ENCODE measurements at regions not wholly inside any gene's neighbourhood (a gene's known extent, or its start where the extent isn't known, plus 50 kb on each side); places are given as distances from the start of the nearest gene placed in this dataset.
"Not testable (repeated sequence)": the region's sequence is repeated elsewhere in the genome, so short reads cannot be mapped to it uniquely, and the experiment has no call there.

GRCh38 chr18:42474577-42474976 is 519.5 kb downstream of the PIK3C3 start:
- no peak for DNase-seq (ENCODE audit: low read depth)

DNA sequence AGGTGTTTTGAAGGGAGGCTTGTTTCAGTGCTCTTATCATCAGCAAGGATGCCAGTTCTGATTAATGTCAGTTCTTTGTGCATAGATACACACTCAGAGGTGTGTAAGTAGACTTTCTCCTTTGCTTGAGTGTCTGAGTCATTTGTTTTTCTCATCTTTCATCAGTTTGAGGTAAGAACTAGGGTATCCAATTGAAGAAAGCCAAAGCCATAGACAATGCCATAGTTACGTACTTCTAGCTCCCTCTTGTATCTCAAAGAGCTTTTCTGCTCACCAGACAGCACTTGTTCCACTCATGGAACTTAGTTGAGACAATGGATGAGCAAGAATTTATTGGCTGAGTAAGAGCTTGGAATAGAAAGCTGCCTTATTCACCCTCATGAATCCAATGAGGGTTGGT is 520.1 kb downstream of the PIK3C3 start:
- no peak for DNase-seq (ENCODE audit: low read depth)

- DNase-seq (ENCODE audit: low read depth): no peak
These were observed 522.2 kb downstream of the PIK3C3 start for GRCh38 chr18:42477267-42477666.

DNA sequence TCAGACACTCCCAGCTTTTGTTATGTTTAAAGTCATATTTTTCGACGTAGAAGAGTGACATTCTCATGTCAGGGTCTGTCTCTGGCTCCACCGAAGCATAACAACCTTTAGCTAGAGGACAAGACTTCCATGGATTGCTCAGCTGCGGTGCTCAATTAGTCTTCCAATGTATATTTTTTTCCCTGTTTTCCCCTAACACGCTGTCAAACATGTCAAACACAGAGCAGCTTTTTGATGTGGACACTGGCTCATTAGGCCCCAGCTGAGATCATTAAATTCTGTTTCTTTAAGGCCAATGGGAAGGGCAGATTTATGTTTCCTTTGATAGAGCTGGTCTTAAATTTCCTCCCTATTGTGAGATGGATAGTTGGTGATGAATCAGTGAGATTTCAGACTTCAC is 525.4 kb downstream of the PIK3C3 start:
- DNase-seq (ENCODE audit: low read depth): no peak

GRCh38 chr18:42484648-42485047 is 529.6 kb downstream of the PIK3C3 start:
- DNase-seq (ENCODE audit: low read depth): no peak

- no peak for DNase-seq (ENCODE audit: low read depth)
These were observed 531.2 kb downstream of the PIK3C3 start for GRCh38 chr18:42486271-42486670.

GRCh38 chr18:42508683-42509296 is 553.8 kb downstream of the PIK3C3 start:
- DNase-seq (ENCODE audit: low read depth): no peak

DNA sequence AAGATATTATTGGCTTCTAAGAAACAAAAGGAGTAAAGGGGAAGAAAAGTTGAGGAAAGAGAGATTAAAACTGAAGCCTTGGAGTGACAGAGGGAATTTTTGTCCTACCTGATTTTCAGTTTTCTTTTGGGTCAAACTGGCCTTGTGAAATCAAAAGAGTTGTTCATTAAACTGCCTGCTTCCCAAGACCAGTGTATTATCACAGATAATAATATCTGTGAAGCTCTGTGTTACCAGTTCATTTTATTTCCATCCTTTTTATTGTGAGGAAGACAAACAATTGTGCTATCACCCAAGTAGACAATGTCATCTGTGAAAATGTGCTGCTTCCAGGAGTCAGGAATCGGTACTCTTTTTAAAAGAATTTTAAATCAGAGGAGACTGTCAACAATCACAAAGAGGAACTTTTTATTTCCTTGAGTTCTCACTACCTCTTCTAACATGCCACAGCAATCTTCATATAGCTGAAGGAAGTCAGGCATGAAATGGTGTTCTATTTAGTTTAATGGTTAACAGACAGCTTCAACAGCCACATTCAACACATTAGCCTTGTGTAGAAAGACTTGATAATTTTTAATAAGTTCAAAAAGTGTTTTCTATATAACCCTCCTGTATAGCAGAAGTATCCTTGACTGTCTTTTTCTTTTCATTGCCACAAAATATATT is 554.8 kb downstream of the PIK3C3 start:
- no peak for DNase-seq (ENCODE audit: low read depth)

DNA sequence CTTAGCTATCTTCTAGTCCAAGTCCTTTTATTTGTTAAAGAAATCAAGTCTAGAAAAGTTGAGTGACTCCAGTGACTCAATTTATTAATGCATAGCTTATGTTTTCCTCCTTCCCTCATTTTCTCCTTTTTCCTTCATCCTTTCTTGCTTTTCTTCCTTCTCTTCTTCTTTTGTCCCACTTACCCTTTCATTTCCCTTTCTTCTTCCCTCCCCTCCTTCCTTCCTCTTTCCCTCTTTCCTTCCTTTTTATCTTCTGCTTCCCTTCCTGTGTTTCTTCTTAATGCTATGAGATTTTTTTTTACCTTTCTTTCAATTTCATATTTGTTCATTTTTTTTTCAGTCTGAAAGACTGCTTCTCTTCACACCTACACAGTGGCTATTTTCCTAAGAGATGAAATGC is 555.5 kb downstream of the PIK3C3 start:
- DNase-seq (ENCODE audit: low read depth): no peak

DNA sequence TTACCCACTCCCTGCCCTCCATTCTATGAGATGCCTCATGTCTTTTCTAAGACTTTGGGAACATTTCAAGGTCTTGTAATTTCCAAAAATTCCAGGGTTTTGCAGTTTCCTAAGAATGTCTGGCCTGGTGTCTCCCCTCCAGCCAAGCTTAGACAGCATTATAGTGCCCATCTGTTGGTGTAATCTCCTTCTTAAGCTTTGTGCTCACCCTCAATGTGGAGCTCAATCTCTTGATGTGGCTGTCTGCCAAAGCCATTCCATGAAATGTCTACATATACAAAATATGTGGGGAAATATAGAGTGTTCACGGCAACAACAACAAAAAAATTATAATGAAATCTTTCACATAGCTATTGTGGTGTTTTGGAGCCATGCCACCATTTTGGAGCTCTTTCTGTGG is 558.4 kb downstream of the PIK3C3 start:
- no peak for DNase-seq (ENCODE audit: low read depth)

DNA sequence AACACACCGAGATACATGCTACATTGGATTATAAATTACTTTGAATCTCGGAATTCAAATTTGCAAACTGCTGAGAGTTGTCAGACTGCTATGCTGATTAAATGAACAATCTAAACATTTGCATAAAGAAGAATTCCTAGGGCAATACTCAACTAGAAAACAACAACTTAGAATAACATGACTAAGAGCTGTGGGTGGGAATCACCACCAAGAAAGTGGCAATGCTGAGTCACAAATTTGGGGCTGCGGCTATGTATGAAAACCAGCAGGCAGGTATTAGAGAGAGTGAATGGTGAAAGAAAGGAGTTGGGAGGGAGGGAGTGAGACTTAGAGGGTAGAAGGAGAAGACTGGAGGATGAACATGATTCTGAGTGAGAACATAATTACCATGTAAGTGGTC is 559.5 kb downstream of the PIK3C3 start:
- DNase-seq (ENCODE audit: low read depth): peak; percentile 6

GRCh38 chr18:42517896-42518295 is 562.9 kb downstream of the PIK3C3 start:
- no peak for DNase-seq (ENCODE audit: low read depth)

DNA sequence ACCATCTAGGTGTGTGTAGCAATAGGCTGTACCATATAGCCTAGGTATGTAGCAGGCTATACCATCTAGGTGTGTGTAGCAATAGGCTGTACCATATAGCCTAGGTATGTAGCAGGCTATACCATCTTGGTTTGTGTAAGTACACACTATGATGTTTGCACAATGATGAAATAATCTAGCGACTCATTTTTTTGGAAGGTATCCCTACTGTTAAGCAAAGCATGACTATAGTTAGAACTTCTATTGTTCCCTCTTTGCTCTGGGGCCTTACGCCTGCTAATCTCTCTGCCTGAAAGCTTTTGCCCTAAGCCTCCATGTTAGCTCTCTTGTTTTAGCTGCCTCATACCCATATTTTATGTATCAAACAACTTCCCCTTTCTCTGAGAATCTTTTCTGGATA is 563.3 kb downstream of the PIK3C3 start:
- DNase-seq (ENCODE audit: low read depth): not testable (repeated sequence)

DNA sequence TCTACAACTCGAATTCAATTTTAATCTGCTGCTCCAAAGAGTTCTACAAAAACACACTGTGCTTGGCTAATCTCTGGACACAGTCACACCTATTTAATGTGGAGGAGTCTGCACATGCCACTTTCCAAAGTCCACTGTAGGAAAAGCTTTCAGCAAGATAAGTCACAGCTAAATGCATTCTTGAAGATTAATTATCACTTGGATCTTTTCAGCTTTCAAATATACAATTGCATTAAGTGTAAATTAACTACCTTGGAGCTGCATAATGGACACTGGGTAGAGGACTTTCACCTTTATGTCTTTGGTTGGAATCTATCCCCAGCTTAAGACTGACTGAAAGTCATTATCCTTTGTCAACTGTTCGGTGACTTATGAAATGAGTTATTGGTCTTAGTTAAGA is 565.1 kb downstream of the PIK3C3 start:
- DNase-seq (ENCODE audit: low read depth): no peak

DNA sequence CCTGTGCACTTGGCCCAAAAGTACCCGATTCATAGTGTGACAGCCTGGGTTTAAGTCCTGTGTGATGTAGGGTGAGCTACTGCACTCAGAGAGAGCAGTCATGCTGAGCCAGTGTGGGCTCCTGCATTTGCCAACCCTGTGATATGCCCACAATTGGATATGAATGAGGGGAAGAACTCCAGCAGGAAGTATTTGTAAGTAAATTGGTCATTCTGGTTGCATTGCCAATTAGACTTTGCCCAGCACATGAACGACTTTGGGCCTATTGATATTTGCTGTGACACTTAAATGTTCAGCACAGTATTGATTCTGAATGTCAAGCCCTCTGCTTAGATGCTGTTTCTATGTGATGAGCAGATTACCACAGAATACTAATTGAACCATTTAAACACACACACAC is 570.9 kb downstream of the PIK3C3 start:
- DNase-seq (ENCODE audit: low read depth): no peak

GRCh38 chr18:42527766-42528165 is 572.7 kb downstream of the PIK3C3 start:
- DNase-seq (ENCODE audit: low read depth): no peak

DNA sequence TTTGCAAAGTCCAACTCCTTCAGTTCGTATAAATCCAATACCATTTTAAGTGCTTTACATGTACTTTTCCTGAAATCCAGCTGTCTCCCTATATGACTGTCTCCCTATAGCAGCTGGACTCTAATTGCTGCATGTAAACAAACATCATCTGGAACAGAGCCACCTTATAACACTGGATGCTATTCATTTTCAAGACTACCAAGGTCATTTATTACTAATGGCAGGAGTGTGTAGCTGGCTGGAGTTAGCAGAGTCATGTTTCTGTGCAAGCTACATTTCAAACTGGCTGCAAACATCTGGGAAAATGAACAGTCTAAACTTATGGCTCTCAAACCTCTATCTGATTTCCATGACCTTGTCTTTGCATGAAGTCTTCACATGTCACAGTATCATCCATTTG is 575.2 kb downstream of the PIK3C3 start:
- no peak for DNase-seq (ENCODE audit: low read depth)

DNA sequence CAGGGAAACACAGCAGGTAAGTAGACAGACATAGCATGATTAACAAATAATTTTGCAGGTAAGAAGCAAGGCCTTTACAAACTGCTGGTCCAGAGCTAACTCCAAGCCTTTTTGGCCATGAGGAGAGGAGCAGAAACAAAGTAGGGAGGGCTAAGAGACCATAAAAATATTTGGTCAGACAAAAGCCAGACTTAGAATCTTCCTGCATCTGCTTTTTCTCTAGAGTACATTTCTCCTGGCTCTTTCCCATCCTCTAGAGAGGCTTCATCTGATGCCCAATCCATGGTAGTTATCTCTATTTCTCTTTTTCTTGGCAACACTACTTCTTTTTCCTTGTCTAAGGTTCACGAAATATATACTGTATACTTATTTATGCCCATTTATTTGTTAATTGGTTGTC is 577.1 kb downstream of the PIK3C3 start:
- no peak for DNase-seq (ENCODE audit: low read depth)

DNA sequence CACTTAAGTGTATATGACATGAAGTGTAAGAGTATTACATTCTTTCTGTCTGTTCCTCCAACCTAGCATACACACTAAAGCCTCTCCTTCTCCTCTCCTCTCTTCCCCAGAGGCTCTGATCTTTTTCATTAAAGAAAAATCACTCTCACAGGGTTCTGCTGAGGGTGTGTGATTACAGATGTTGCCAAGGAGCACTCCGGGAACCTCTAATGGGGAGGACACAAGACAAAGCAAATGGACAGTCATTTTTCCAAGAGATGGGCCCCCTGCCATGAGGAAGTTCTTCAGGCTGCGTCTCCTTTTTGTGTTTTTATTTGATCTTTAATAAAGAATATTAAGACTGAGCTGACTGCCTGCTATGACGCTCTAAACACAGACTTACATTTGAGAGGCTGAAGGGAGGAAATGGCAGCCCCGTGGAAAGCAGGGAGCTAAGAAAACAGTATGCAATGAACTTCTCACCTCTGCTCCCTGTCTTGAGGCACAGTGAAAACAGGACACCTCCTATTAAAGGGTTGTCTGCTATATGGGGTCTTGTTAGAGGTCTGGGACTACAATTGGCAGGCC is 578.1 kb downstream of the PIK3C3 start:
- no peak for DNase-seq (ENCODE audit: low read depth)

- DNase-seq (ENCODE audit: low read depth): no peak
These were observed 578.6 kb downstream of the PIK3C3 start for GRCh38 chr18:42533616-42534015.

DNA sequence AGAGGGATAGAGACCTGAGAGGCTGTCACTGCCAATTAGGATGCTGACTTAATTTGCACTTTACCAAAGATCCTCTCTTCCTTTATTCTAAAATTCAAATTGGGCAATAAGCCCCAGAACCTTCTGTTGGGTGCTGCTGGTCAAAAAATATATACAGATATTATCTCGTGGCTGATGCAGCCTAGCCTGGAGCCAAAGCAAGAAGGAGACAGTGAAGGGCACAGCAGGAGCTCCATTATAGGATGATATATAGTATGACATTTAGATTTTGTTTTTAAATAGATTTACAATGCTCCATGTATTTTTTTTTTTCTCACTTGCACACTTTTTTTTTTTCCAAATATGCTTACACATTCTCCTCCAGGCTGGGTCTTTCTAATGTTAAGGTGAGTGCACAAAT is 579.3 kb downstream of the PIK3C3 start:
- DNase-seq (ENCODE audit: low read depth): no peak

DNA sequence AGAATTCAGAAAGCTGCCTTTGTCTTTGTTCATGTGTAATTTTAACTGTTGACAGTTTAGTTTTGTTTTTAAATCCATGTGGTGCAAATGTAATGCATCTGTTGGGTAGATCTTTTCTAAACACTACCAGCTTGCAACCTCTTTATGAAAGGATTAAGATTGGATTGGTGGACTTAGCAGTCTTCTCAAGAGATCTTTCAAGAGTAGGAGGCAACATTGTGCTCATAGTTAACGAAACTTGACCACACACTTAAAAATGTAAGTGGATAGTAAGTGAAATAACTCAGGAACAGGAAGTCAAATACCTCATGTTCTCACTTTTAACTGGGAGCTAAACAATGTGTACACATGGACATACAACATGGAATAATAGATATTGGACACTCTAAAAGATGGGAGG is 579.0 kb downstream of the RIT2 start:
- no peak for DNase-seq (ENCODE audit: low read depth)

DNA sequence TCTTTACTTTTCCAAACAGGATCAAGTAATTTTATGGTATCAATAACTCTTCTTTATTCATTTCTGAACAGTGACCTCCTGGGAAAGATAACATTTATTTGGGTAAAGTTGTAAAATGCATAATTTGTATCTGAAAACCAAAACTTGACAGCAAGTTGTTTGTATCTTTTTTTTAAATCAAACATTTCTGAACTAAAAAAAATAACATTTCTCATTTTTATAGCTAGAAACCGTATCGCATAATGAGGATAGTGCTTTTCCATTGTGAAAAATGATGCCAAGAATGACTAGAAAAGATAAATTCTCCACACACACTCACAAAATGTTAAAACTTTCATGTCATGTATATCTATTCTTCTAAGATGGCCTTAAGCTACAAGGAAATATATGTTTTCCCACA is 578.2 kb downstream of the RIT2 start:
- DNase-seq (ENCODE audit: low read depth): no peak

DNA sequence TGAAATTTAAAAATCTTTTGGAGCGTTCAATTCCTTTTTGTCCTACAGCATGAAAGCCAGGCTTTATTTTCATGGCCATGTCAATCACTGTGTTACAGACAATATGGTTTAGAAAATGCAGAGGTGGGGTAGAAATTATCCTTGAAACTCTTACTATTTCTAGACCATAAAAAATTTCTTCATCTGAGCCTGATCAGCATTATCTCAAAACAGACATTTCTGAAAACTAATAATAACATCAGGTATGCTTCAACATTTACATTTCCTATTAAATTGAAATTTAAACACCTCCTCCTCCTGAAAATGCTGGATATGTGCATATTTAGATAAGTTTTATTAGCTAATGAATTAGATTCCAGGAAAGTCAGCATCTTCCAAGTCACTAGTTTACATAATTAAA is 570.6 kb downstream of the RIT2 start:
- no peak for DNase-seq (ENCODE audit: low read depth)

Data from non-pigmented ciliary epithelial cell (primary cell).